GM10248 (cell line): ENCODE measurements at regions not wholly inside any gene's neighbourhood (a gene's known extent, or its start where the extent isn't known, plus 50 kb on each side); places are given as distances from the start of the nearest gene placed in this dataset.

ENCODE experiments used
- CTCF ChIA-PET: fragments of 300-600 bp; sonication (Branson Sonifier 250); formaldehyde crosslinking; extraction: SDS; loops from one replicate; lab custom pipeline; 2021; ENCODE audit warnings: antibody characterized with exemption; lab: Yijun Ruan, JAX
- POLR2A ChIA-PET: fragments of 350-650 bp; sonication (Branson Sonifier 250); formaldehyde crosslinking; extraction: SDS; loops from one replicate; lab custom pipeline; 2020; ENCODE audit warnings: antibody characterized with exemption; lab: Yijun Ruan, JAX
- DNase-seq: peaks from one replicate; pipeline ENCODE4 v3.0.0; 2012; ENCODE audit errors: extremely low spot score
- CTCF ChIP-seq: IDR thresholded peaks from 2 replicates; pipeline ENCODE4 v1.5.1; 2012; ENCODE audit warnings: mild to moderate bottlenecking, low read depth; ENCODE audit errors: extremely low read depth, missing control alignments, control extremely low read depth

- TF ChIP-seq CTCF: no peak
- CTCF ChIA-PET: interaction anchor here (0.6 kb wide), 1 partner anchor 1703 kb away, joined by 3 read pairs; no protein-coding TSS in a partner anchor
- POLR2A ChIA-PET: no interaction called here
- DNase-seq: no peak
Measured at GRCh38 chr9:23287390-23287789, 538.6 kb downstream of the ELAVL2 start.

- ChIA-PET POLR2A (no interaction called here), CTCF (no interaction called here)
- TF ChIP-seq CTCF: no peak
Measured at GRCh38 chr9:23288545-23288944, 537.5 kb downstream of the ELAVL2 start.

GRCh38 chr9:23290973-23291372, 535.1 kb downstream of the ELAVL2 start:
- DNase-seq: no peak
- TF ChIP-seq CTCF: no peak
- POLR2A ChIA-PET: no interaction called here
- CTCF ChIA-PET: interaction anchor here (1.3 kb wide), 1 partner anchor 21 kb away, joined by 3 read pairs; no protein-coding TSS in a partner anchor

More at GRCh38 chr9:23288545-23288944, 537.5 kb downstream of the ELAVL2 start:
- no peak for DNase-seq

GRCh38 chr9:23302281-23302680, 523.8 kb downstream of the ELAVL2 start:
- TF ChIP-seq CTCF: no peak
- ChIA-PET POLR2A (no interaction called here), CTCF (no interaction called here)
- no peak for DNase-seq

- no peak for DNase-seq
- ChIA-PET CTCF (interaction anchor here (1.2 kb wide), 1 partner anchor 14 kb away, joined by 3 read pairs; no protein-coding TSS in a partner anchor), POLR2A (no interaction called here)
- no peak for TF ChIP-seq CTCF
Measured at GRCh38 chr9:23306731-23307130, 519.3 kb downstream of the ELAVL2 start.

GRCh38 chr9:23307731-23308513, 518.1 kb downstream of the ELAVL2 start:
- CTCF ChIA-PET: interaction anchor here (1.2 kb wide), 1 partner anchor 13 kb away, joined by 3 read pairs; no protein-coding TSS in a partner anchor
- no peak for TF ChIP-seq CTCF
- DNase-seq: no peak
- POLR2A ChIA-PET: no interaction called here
